IMR-90 (cell line): ENCODE measurements at regions not wholly inside any gene's neighbourhood (a gene's known extent, or its start where the extent isn't known, plus 50 kb on each side); places are given as distances from the start of the nearest gene placed in this dataset.

Experiments used
- ATAC-seq: fragments of 200-7000 bp; cut with Tn5 transposase; 2 replicates; pipeline ENCODE4 v1.9.1; 2020; ENCODE audit warnings: low read depth, mild to moderate bottlenecking, moderate library complexity
- BruUV-seq: library from RNA; stranded (reverse); fragments of 400-500 nt; replicated peaks from 2 replicates; lab custom pipeline; 2021; lab: Mats Ljungman, UMichigan
- CTCF ChIA-PET: fragments of 300-600 bp; formaldehyde crosslinking; extraction: SDS; loops from one replicate; lab custom pipeline; 2021; ENCODE audit warnings: antibody characterized with exemption; lab: Yijun Ruan, JAX
- POLR2A ChIA-PET: fragments of 300-600 bp; sonication (Branson Sonifier 250); formaldehyde crosslinking; loops from one replicate; lab custom pipeline; 2022; ENCODE audit warnings: antibody characterized with exemption; ENCODE audit not compliant: unreplicated experiment; lab: Charles Lee
- DNase-seq: peaks from one replicate; pipeline ENCODE4 v3.0.0; 2013
- H2AFZ ChIP-seq: replicated peaks from 2 replicates; pipeline ENCODE3; 2013; ENCODE audit warnings: low read length, mild to moderate bottlenecking; ENCODE audit not compliant: poor library complexity
- H2AK5ac ChIP-seq: 2 replicates; pipeline ENCODE4 v1.6.1; 2013; ENCODE audit warnings: low read depth, low read length, inconsistent platforms
- H2AK9ac ChIP-seq: replicated peaks from 2 replicates; pipeline ENCODE3; 2013; ENCODE audit warnings: mild to moderate bottlenecking, low read depth, low read length, moderate library complexity; ENCODE audit not compliant: poor library complexity
- H2BK120ac ChIP-seq: 2 replicates; pipeline ENCODE4 v1.6.1; 2013; ENCODE audit warnings: low read depth, low read length, inconsistent platforms
- H2BK15ac ChIP-seq: 3 replicates; pipeline ENCODE4 v1.6.1; 2013; ENCODE audit warnings: low read depth, low read length, inconsistent platforms
- H2BK20ac ChIP-seq: 2 replicates; pipeline ENCODE4 v1.6.1; 2013; ENCODE audit warnings: low read depth, mild to moderate bottlenecking, inconsistent platforms, low read length, moderate library complexity
- H2BK5ac ChIP-seq: 2 replicates; pipeline ENCODE4 v1.6.1; 2013; ENCODE audit warnings: mild to moderate bottlenecking, low read depth, low read length, inconsistent platforms; ENCODE audit not compliant: poor library complexity, severe bottlenecking
- H3K14ac ChIP-seq: replicated peaks from 2 replicates; pipeline ENCODE4 v1.6.1; 2013; ENCODE audit warnings: low read depth, low read length, inconsistent platforms
- H3K18ac ChIP-seq: 2 replicates; pipeline ENCODE4 v1.6.1; 2013; ENCODE audit warnings: low read depth, low read length, control low read depth
- H3K23ac ChIP-seq: 2 replicates; pipeline ENCODE4 v1.6.1; 2013; ENCODE audit warnings: low read depth, low read length, inconsistent platforms
- H3K27ac ChIP-seq: 2 replicates; pipeline ENCODE4 v1.5.1; 2013; ENCODE audit warnings: mild to moderate bottlenecking, control low read depth, low read length; ENCODE audit not compliant: insufficient read depth
- H3K27me3 ChIP-seq: 2 replicates; pipeline ENCODE4 v1.6.1; 2013; ENCODE audit warnings: low read length; ENCODE audit not compliant: control insufficient read depth, insufficient read depth
- H3K36me3 ChIP-seq: 2 replicates; pipeline ENCODE4 v1.6.1; 2013; ENCODE audit warnings: low read length, mixed read lengths; ENCODE audit not compliant: control insufficient read depth, insufficient read depth
- H3K4ac ChIP-seq: 2 replicates; pipeline ENCODE4 v1.6.1; 2013; ENCODE audit warnings: low read depth, low read length, inconsistent platforms
- H3K4me1 ChIP-seq: 2 replicates; pipeline ENCODE4 v1.6.1; 2013; ENCODE audit warnings: low read length, mixed read lengths; ENCODE audit not compliant: control insufficient read depth, insufficient read depth
- H3K4me2 ChIP-seq: 2 replicates; pipeline ENCODE4 v1.6.1; 2013; ENCODE audit warnings: low read depth, mild to moderate bottlenecking, control low read depth, low read length, moderate library complexity
- H3K4me3 ChIP-seq: 2 replicates; pipeline ENCODE4 v1.5.1; 2013; ENCODE audit warnings: low read depth, mild to moderate bottlenecking, control low read depth, low read length, moderate library complexity; ENCODE audit not compliant: insufficient read depth
- H3K56ac ChIP-seq: 2 replicates; pipeline ENCODE4 v1.6.1; 2013; ENCODE audit warnings: low read length, inconsistent platforms; ENCODE audit not compliant: insufficient read depth; ENCODE audit errors: extremely low read depth
- H3K79me1 ChIP-seq, 2 experiments: 2 replicates each; pipeline ENCODE4 v1.6.1; 2013; ENCODE audit warnings: low read length in 2 of 2, inconsistent platforms in 1 of 2, low read depth in 1 of 2
- H3K9ac ChIP-seq: 2 replicates; pipeline ENCODE4 v1.6.1; 2013; ENCODE audit warnings: low read depth, low read length, control low read depth
- H3K9me1 ChIP-seq: 2 replicates; pipeline ENCODE4 v1.6.1; 2013; ENCODE audit warnings: low read length, inconsistent platforms; ENCODE audit not compliant: insufficient read depth
- H3K9me3 ChIP-seq: 2 replicates; pipeline ENCODE4 v1.6.1; 2013; ENCODE audit warnings: low read length; ENCODE audit not compliant: control insufficient read depth, insufficient read depth
- H4K20me1 ChIP-seq: 2 replicates; pipeline ENCODE4 v1.6.1; 2013; ENCODE audit warnings: low read length, inconsistent platforms; ENCODE audit not compliant: insufficient read depth
- H4K5ac ChIP-seq: 2 replicates; pipeline ENCODE4 v1.6.1; 2013; ENCODE audit warnings: mild to moderate bottlenecking, low read depth, low read length, control low read depth
- H4K8ac ChIP-seq, 2 experiments: 2 replicates each; pipeline ENCODE4 v1.6.1; 2013; ENCODE audit warnings: low read depth in 2 of 2, low read length in 2 of 2, control low read depth in 1 of 2, inconsistent platforms in 1 of 2
- H4K91ac ChIP-seq: 2 replicates; pipeline ENCODE4 v1.6.1; 2013; ENCODE audit warnings: low read depth, low read length, inconsistent platforms; ENCODE audit not compliant: insufficient read depth
- BHLHE40 ChIP-seq: fragments of 150-350 bp; IDR thresholded peaks from 2 replicates; pipeline ENCODE4 v1.6.1; 2016; ENCODE audit warnings: mild to moderate bottlenecking, low read depth, low read length
- CEBPB ChIP-seq: IDR thresholded peaks from 2 replicates; pipeline ENCODE4 v1.6.1; 2012; ENCODE audit warnings: low read depth, low read length, improper control_type of control experiment
- CHD1 ChIP-seq: IDR thresholded peaks from 2 replicates; pipeline ENCODE4 v1.6.1; 2012; ENCODE audit warnings: low read depth, low read length, improper control_type of control experiment
- FOS ChIP-seq: fragments of 150-350 bp; IDR thresholded peaks from 2 replicates; pipeline ENCODE4 v1.6.1; 2016; ENCODE audit warnings: low read depth, low read length
- MAFK ChIP-seq: IDR thresholded peaks from 2 replicates; pipeline ENCODE4 v1.6.1; 2012; ENCODE audit warnings: low read depth, low read length, improper control_type of control experiment
- MAZ ChIP-seq: IDR thresholded peaks from 2 replicates; pipeline ENCODE4 v1.6.1; 2012; ENCODE audit warnings: low read depth, mild to moderate bottlenecking, low read length, improper control_type of control experiment, moderate library complexity, borderline replicate concordance
- MXI1 ChIP-seq: IDR thresholded peaks from 2 replicates; pipeline ENCODE4 v1.6.1; 2012; ENCODE audit warnings: low read depth, mild to moderate bottlenecking, low read length, moderate library complexity, borderline replicate concordance
- NFE2L2 ChIP-seq: fragments of 150-350 bp; IDR thresholded peaks from 2 replicates; pipeline ENCODE4 v1.6.1; 2016; ENCODE audit warnings: low read depth, mild to moderate bottlenecking, low read length
- POLR2A ChIP-seq: IDR thresholded peaks from 2 replicates; pipeline ENCODE4 v1.6.1; 2012; ENCODE audit warnings: mild to moderate bottlenecking, low read depth, low read length
- RAD21 ChIP-seq: IDR thresholded peaks from 2 replicates; pipeline ENCODE4 v1.6.1; 2012; ENCODE audit warnings: low read length, improper control_type of control experiment
- RCOR1 ChIP-seq: IDR thresholded peaks from 2 replicates; pipeline ENCODE4 v1.6.1; 2012; ENCODE audit warnings: mild to moderate bottlenecking, low read length, improper control_type of control experiment; ENCODE audit not compliant: insufficient replicate concordance
- RFX5 ChIP-seq: IDR thresholded peaks from 2 replicates; pipeline ENCODE4 v1.8.0; 2012; ENCODE audit warnings: low read depth, mild to moderate bottlenecking, low read length, moderate library complexity
- SMC3 ChIP-seq: fragments of 150-350 bp; IDR thresholded peaks from 2 replicates; pipeline ENCODE4 v1.6.1; 2016; ENCODE audit warnings: low read depth, mild to moderate bottlenecking, antibody characterized with exemption, low read length, moderate library complexity
- WGBS, 2 experiments: methylation state at CpG; one replicate each; pipeline versions ENCODE4 v1.1.5 to v1.1.7; 2013; ENCODE audit warnings: missing lambda C conversion rate in 2 of 2; ENCODE audit not compliant: insufficient read length in 1 of 2; ENCODE audit errors: extremely low coverage in 2 of 2; 5-methylcytosine and 5-hydroxymethylcytosine counted together
- dilution Hi-C: fragments of 300-500 bp; cut with HindIII; formaldehyde crosslinking; loops from one replicate; pipeline ENCODE4 v1.14.3; 2018; ENCODE audit warnings: low sequenced_read_pairs; ENCODE audit not compliant: unreplicated experiment
- in situ Hi-C: fragments of 300-500 bp; cut with MboI; formaldehyde crosslinking; loops from 3 replicates; pipeline ENCODE4 v1.14.3; 2019; ENCODE audit warnings: low sequenced_read_pairs, inconsistent platforms, mixed read lengths
- intact Hi-C: fragments of 100-400 bp; cut with micrococcal nuclease; formaldehyde crosslinking; loops from 2 replicates; pipeline ENCODE4 v1.10.0; 2022
- TF ChIP-seq, protein P1 (sequence below): fragments of 150-350 bp; IDR thresholded peaks from 2 replicates; pipeline ENCODE4 v1.6.1; 2017; ENCODE audit warnings: mild to moderate bottlenecking, antibody characterized with exemption, low read length, low read depth
- TF ChIP-seq, protein P2 (sequence below): fragments of 150-350 bp; IDR thresholded peaks from 2 replicates; pipeline ENCODE4 v1.6.1; 2016; ENCODE audit warnings: low read depth, mild to moderate bottlenecking, low read length, moderate library complexity, borderline replicate concordance

DNA sequence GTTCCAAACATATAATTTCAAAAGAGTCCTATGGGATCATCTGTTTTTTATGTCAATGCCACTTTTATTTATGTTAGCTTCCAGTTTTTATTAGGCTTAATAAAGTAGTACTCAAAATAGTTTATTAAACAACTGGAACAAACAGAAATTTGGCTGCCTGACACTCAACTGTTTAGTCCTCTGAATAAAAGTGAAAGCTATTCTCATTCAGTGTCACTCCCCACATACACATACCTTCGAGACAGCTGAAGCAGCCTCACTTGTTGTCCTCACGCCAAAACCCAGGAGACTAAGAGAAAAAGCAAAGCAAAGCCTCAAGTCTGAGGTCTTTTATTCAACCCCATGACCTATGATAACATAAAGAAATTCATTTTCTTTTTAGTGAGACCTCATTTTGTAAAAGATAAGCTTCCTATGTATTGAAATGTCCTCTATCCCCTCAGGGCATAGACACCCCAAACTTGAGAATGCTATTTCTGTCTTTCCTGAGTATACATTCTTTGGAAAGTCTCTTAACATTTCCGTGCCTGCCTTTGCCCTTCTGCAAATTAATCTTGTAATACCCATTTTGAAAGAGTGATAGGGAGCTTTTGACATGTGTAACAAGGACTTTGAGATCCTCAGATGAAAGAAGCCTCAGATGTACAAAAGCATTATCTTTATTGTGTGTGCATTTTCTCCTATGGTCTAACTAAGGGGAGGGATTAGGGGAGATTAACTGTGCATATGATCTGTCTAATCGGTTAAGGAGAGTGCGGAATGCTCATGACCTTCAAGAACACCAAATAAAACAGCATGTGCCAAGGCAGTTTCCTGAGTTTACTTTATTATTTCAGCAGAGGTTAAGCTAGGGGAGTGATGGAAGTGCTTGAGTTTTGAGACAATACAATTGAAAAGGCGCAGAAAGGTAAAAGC lies 1523.7 kb upstream of the PIK3C3 start:
- no peak overlapping the region for H2BK120ac ChIP-seq
- no peak overlapping the region for H3K4me2 ChIP-seq
- no peaks in the 10 kb centered on the region for H3K9me3 ChIP-seq
- dilution Hi-C loops, result no loop called here
- H3K79me1 ChIP-seq, result no peaks in the 10 kb centered on the region
- H3K9ac ChIP-seq, result no peak overlapping the region
- in situ Hi-C loops, result no loop called here
- no peak overlapping the region for H3K14ac ChIP-seq
- H4K8ac ChIP-seq, result no peak overlapping the region
- intact Hi-C loops, result no loop called here
- no peaks in the 10 kb centered on the region for H3K9me1 ChIP-seq
- no peaks in the 10 kb centered on the region for H3K4me1 ChIP-seq
- no peaks in the 10 kb centered on the region for H3K27me3 ChIP-seq
- ChIA-PET POLR2A (no interaction called here), CTCF (no interaction called here)
- H2AK9ac ChIP-seq, result no peak overlapping the region
- no peak overlapping the region for H3K18ac ChIP-seq
- ATAC-seq, result no peak; the same call in 1 of the 2 replicates
- no TSS peak for BruUV-seq
- no peaks in the 10 kb centered on the region for H4K20me1 ChIP-seq
- no peak overlapping the region for H3K4ac ChIP-seq
- no peak overlapping the region for H3K23ac ChIP-seq
- H4K5ac ChIP-seq, result no peak overlapping the region
- no peak overlapping the region for H2BK15ac ChIP-seq
- no peak overlapping the region for H2AK5ac ChIP-seq
- H4K91ac ChIP-seq, result no peak overlapping the region
- no peak for DNase-seq
- no CpG with 5 or more reads among the region's 6 CpGs for WGBS, 2 experiments
- H3K36me3 ChIP-seq, result no peaks in the 10 kb centered on the region
- no peak overlapping the region for H2BK20ac ChIP-seq
- H3K27ac ChIP-seq, result no peak overlapping the region
- no peak overlapping the region for H2BK5ac ChIP-seq
- no peak overlapping the region for H3K4me3 ChIP-seq
- H3K56ac ChIP-seq, result no peak overlapping the region
- no peak overlapping the region for H2AFZ ChIP-seq
- TF ChIP-seq MAFK (no peak), BHLHE40 (no peak), SMC3 (no peak), NFE2L2 (no peak), CHD1 (no peak), RAD21 (no peak), MXI1 (no peak), RCOR1 (no peak), MAZ (no peak), FOS (no peak), CEBPB (no peak), RFX5 (no peak), POLR2A (no peak)
- TF ChIP-seq, protein P1, sequence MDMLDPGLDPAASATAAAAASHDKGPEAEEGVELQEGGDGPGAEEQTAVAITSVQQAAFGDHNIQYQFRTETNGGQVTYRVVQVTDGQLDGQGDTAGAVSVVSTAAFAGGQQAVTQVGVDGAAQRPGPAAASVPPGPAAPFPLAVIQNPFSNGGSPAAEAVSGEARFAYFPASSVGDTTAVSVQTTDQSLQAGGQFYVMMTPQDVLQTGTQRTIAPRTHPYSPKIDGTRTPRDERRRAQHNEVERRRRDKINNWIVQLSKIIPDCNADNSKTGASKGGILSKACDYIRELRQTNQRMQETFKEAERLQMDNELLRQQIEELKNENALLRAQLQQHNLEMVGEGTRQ, result no peak
- TF ChIP-seq, protein P2, sequence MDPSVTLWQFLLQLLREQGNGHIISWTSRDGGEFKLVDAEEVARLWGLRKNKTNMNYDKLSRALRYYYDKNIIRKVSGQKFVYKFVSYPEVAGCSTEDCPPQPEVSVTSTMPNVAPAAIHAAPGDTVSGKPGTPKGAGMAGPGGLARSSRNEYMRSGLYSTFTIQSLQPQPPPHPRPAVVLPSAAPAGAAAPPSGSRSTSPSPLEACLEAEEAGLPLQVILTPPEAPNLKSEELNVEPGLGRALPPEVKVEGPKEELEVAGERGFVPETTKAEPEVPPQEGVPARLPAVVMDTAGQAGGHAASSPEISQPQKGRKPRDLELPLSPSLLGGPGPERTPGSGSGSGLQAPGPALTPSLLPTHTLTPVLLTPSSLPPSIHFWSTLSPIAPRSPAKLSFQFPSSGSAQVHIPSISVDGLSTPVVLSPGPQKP, result no peak
